Prostate gland (tissue), 2 donors: ENCODE measurements at regions not wholly inside any gene's neighbourhood (a gene's known extent, or its start where the extent isn't known, plus 50 kb on each side); places are given as distances from the start of the nearest gene placed in this dataset.

Experiments
- POLR2A ChIP-seq: fragments of 450-650 bp; IDR thresholded peaks from one replicate; pipeline ENCODE4 v1.6.1; 2016; ENCODE audit warnings: antibody characterized with exemption, mild to moderate bottlenecking
- TF ChIP-seq, protein P1 (sequence below), 4 experiments: fragments of 200-600 bp in 2 of 4; fragments of 450-650 bp in 2 of 4; sonication (generic) in 2 of 4; IDR thresholded peaks; 1 replicate in 3 of 4; 2 replicates in 1 of 4; pipeline ENCODE4 v1.5.1; 2016 to 2019; ENCODE audit warnings: antibody characterized with exemption in 4 of 4, mild to moderate bottlenecking in 2 of 4, moderate library complexity in 2 of 4

DNA sequence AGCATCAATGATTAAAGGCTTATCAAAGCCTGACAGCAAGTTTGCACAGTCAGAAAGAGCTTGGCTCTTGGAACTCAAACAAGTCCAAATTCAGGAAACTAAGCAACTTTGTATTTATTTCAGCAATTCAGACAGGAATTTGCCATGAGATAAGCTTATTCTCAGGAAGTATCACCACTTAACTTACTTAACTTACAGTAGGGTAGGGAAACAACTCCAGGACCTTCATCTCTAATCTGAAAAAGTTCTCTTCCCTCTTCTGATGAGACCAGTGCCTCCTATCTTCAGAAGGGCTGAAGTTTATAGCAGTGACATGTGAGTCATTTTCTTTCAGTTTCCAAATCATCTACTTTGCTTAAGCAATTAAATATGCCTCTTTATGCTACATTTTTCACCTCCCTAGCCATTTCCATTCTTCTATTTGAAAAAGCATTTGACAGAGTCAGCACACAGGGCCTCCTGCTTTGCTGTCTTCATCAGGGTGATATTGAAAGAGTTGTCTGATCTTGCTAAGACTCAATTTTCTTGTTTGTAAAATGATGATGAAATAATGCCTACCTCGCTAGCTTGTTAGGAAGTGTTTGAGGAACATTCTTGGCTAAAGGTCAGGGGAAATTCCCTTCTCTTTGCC, 389.5 kb downstream of the RND3 start:
- no peak for TF ChIP-seq POLR2A
- TF ChIP-seq, protein P1, sequence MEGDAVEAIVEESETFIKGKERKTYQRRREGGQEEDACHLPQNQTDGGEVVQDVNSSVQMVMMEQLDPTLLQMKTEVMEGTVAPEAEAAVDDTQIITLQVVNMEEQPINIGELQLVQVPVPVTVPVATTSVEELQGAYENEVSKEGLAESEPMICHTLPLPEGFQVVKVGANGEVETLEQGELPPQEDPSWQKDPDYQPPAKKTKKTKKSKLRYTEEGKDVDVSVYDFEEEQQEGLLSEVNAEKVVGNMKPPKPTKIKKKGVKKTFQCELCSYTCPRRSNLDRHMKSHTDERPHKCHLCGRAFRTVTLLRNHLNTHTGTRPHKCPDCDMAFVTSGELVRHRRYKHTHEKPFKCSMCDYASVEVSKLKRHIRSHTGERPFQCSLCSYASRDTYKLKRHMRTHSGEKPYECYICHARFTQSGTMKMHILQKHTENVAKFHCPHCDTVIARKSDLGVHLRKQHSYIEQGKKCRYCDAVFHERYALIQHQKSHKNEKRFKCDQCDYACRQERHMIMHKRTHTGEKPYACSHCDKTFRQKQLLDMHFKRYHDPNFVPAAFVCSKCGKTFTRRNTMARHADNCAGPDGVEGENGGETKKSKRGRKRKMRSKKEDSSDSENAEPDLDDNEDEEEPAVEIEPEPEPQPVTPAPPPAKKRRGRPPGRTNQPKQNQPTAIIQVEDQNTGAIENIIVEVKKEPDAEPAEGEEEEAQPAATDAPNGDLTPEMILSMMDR (IDR thresholded peaks at IDR 0.05) = peak in 1 of 4 experiments; percentile 39
